HEK293 (cell line): ENCODE measurements at regions not wholly inside any gene's neighbourhood (a gene's known extent, or its start where the extent isn't known, plus 50 kb on each side); places are given as distances from the start of the nearest gene placed in this dataset.

ENCODE experiments used
- CTCF ChIA-PET: fragments of 350-600 bp; formaldehyde crosslinking; extraction: SDS; loops from one replicate; lab custom pipeline; 2021; ENCODE audit warnings: antibody characterized with exemption; lab: Yijun Ruan, JAX
- POLR2A ChIA-PET: fragments of 300-600 bp; formaldehyde crosslinking; extraction: SDS; loops from one replicate; lab custom pipeline; 2020; ENCODE audit warnings: antibody characterized with exemption, inconsistent platforms; lab: Yijun Ruan, JAX
- H3K27ac ChIP-seq: fragments of 200-500 bp; sonication (Bioruptor generic); 2 replicates; pipeline ENCODE4 v1.5.1; 2014; ENCODE audit warnings: low read depth, low read length, control low read depth, inconsistent platforms; ENCODE audit errors: extremely low read depth
- H3K36me3 ChIP-seq, 2 experiments: fragments of 200-500 bp in 1 of 2; sonication (Bioruptor generic) in 1 of 2; 1 replicate in 1 of 2; 2 replicates in 1 of 2; pipeline ENCODE4 v1.5.1; 2014 to 2017; ENCODE audit warnings: inconsistent platforms in 2 of 2, low read length in 2 of 2; ENCODE audit not compliant: control insufficient read depth in 2 of 2, insufficient read depth in 1 of 2
- H3K4me1 ChIP-seq: fragments of 200-500 bp; sonication (Bioruptor generic); 2 replicates; pipeline ENCODE4 v1.5.1; 2014; ENCODE audit warnings: mild to moderate bottlenecking, low read length, inconsistent platforms; ENCODE audit not compliant: control insufficient read depth, insufficient read depth
- H3K4me3 ChIP-seq: 2 replicates; pipeline ENCODE4 v1.5.1; 2011; ENCODE audit warnings: low read depth, mild to moderate bottlenecking, control low read depth, low read length, moderate library complexity
- H3K9me3 ChIP-seq: fragments of 200-500 bp; sonication (Bioruptor generic); 2 replicates; pipeline ENCODE4 v1.5.1; 2014; ENCODE audit warnings: low read depth, low read length, inconsistent platforms; ENCODE audit not compliant: control insufficient read depth, insufficient read depth
- CTCF ChIP-seq: fragments of 450-650 bp; formaldehyde crosslinking; IDR thresholded peaks from 2 replicates; pipeline ENCODE4 v1.5.1; 2016; ENCODE audit warnings: missing biosample characterization, missing genetic modification characterization
- PATZ1 ChIP-seq: fragments of 450-650 bp; formaldehyde crosslinking; IDR thresholded peaks from 2 replicates; pipeline ENCODE4 v1.5.1; 2016; ENCODE audit warnings: missing biosample characterization, missing genetic modification characterization
- SP7 ChIP-seq: fragments of 450-650 bp; formaldehyde crosslinking; IDR thresholded peaks from 2 replicates; pipeline ENCODE4 v1.5.1; 2016; ENCODE audit warnings: missing biosample characterization, missing genetic modification characterization
- TSHZ1 ChIP-seq: fragments of 450-650 bp; formaldehyde crosslinking; IDR thresholded peaks from 2 replicates; pipeline ENCODE4 v1.5.1; 2016; ENCODE audit warnings: missing biosample characterization, missing genetic modification characterization, borderline replicate concordance
- WT1 ChIP-seq: fragments of 450-650 bp; formaldehyde crosslinking; IDR thresholded peaks from 2 replicates; pipeline ENCODE4 v1.5.1; 2016; ENCODE audit warnings: missing biosample characterization, missing genetic modification characterization
- ZNF155 ChIP-seq: fragments of 450-650 bp; formaldehyde crosslinking; IDR thresholded peaks from 2 replicates; pipeline ENCODE4 v1.5.1; 2016; ENCODE audit warnings: missing biosample characterization, missing genetic modification characterization
- ZNF23 ChIP-seq: fragments of 450-650 bp; formaldehyde crosslinking; IDR thresholded peaks from 2 replicates; pipeline ENCODE4 v1.5.1; 2016; ENCODE audit warnings: missing biosample characterization, missing genetic modification characterization, borderline replicate concordance
- ZNF26 ChIP-seq: fragments of 450-650 bp; formaldehyde crosslinking; IDR thresholded peaks from 2 replicates; pipeline ENCODE4 v1.5.1; 2016; ENCODE audit warnings: missing biosample characterization, missing genetic modification characterization
- ZNF266 ChIP-seq: fragments of 450-650 bp; formaldehyde crosslinking; IDR thresholded peaks from 2 replicates; pipeline ENCODE4 v1.5.1; 2016; ENCODE audit warnings: missing biosample characterization, missing genetic modification characterization, low read depth
- ZNF280C ChIP-seq: fragments of 450-650 bp; formaldehyde crosslinking; IDR thresholded peaks from 2 replicates; pipeline ENCODE4 v1.5.1; 2016; ENCODE audit warnings: missing biosample characterization, missing genetic modification characterization
- ZNF37A ChIP-seq: fragments of 450-650 bp; IDR thresholded peaks from 2 replicates; pipeline ENCODE4 v1.5.1; 2018; ENCODE audit warnings: missing biosample characterization, missing genetic modification characterization
- ZNF48 ChIP-seq: fragments of 450-650 bp; formaldehyde crosslinking; IDR thresholded peaks from 2 replicates; pipeline ENCODE4 v1.5.1; 2016; ENCODE audit warnings: missing biosample characterization, missing genetic modification characterization
- ZNF558 ChIP-seq: fragments of 450-650 bp; formaldehyde crosslinking; IDR thresholded peaks from 2 replicates; pipeline ENCODE4 v1.5.1; 2016; ENCODE audit warnings: missing biosample characterization, missing genetic modification characterization
- ZNF629 ChIP-seq: fragments of 450-650 bp; formaldehyde crosslinking; IDR thresholded peaks from 2 replicates; pipeline ENCODE4 v1.5.1; 2017; ENCODE audit warnings: missing biosample characterization, missing genetic modification characterization

GRCh38 chr6:21750575-21750974, 157.0 kb downstream of the SOX4 start (continued):
- 0 out of 2 replicates have a peak, but pooled peaks have one; percentile 15 for TF ChIP-seq SP7 (tag by site-specific recombination)
- TF ChIP-seq ZNF23 (tag by site-specific recombination), result no peak
- no peak for TF ChIP-seq PATZ1 (tag by site-specific recombination)
- no peak for TF ChIP-seq ZNF558 (tag by site-specific recombination)
- 0 out of 2 replicates have a peak, but pooled peaks have one; percentile 14 for TF ChIP-seq TSHZ1
- no peak for TF ChIP-seq ZNF155

- POLR2A ChIA-PET, result interaction anchor here (8.1 kb wide), 1 partner anchor 155 kb away, joined by 141 read pairs; the partner anchor contains the start of gene SOX4
- H3K9me3 ChIP-seq, result no peaks in the 10 kb centered on the region
- peaks cover 63% of the 10 kb centered on the region for H3K4me1 ChIP-seq
- CTCF ChIA-PET, result interaction anchor here (0.6 to 0.7 kb wide), 4 partner anchors 60 to 318 kb away, joined by 4 to 9 read pairs (median 4); no protein-coding TSS in a partner anchor
- no peak for TF ChIP-seq ZNF280C
- peak; percentile 81 for TF ChIP-seq WT1 (tag by site-specific recombination)
- TF ChIP-seq PATZ1 (tag by site-specific recombination), result 0 out of 2 replicates have a peak, but pooled peaks have one; percentile 28
- TF ChIP-seq ZNF37A (tag by site-specific recombination), result peak; percentile 85
- peak; percentile 33; the same call in 1 of the 2 replicates for TF ChIP-seq SP7 (tag by site-specific recombination)
- TF ChIP-seq ZNF629 (tag by site-specific recombination), result no peak
- TF ChIP-seq, all 188 proteins: peak for 4
- no peaks in the 10 kb centered on the region for H3K36me3 ChIP-seq
- no peak overlapping the region for H3K4me3 ChIP-seq
- H3K27ac ChIP-seq, result peak overlapping the region; percentile 26; the same call in 1 of the 2 replicates
Measured at GRCh38 chr6:21751608-21752007, 158.1 kb downstream of the SOX4 start.

- peaks cover 63% of the 10 kb centered on the region for H3K4me1 ChIP-seq
- no peak for TF ChIP-seq ZNF266 (tag by site-specific recombination)
- no peak for TF ChIP-seq CTCF (tag by site-specific recombination)
- TF ChIP-seq ZNF48 (tag by site-specific recombination), result no peak
- TF ChIP-seq ZNF26, result no peak
Measured at GRCh38 chr6:21752054-21752811, 158.7 kb downstream of the SOX4 start.

More at GRCh38 chr6:21752054-21752811, 158.7 kb downstream of the SOX4 start:
- Histone ChIP-seq H3K27ac (peak overlapping the region; percentile 26; the same call in 1 of the 2 replicates), H3K36me3 (no peaks in the 10 kb centered on the region), H3K9me3 (no peaks in the 10 kb centered on the region), H3K4me3 (no peak overlapping the region)
- ChIA-PET CTCF (interaction anchor here (0.5 to 0.7 kb wide), 4 partner anchors 127 to 312 kb away, joined by 4 to 5 read pairs (median 4); no protein-coding TSS in a partner anchor), POLR2A (interaction anchor here (0.7 to 8.1 kb wide), 3 partner anchors 8 to 159 kb away, joined by 3 to 141 read pairs (median 4); partner anchors contain the start of gene SOX4)
